Activated CD4-positive, alpha-beta T cell treated with anti-CD3 and anti-CD28 coated beads for 36 hours (primary cell): ENCODE measurements at regions not wholly inside any gene's neighbourhood (a gene's known extent, or its start where the extent isn't known, plus 50 kb on each side); places are given as distances from the start of the nearest gene placed in this dataset.

Experiments used
- ATAC-seq: fragments of 200-7000 bp; cut with Tn5 transposase; one replicate; pipeline ENCODE4 v1.10.0; 2021; ENCODE audit warnings: mild to moderate bottlenecking, moderate library complexity
- CTCF ChIA-PET: fragments of 350-600 bp; sonication (Branson Sonifier 250); formaldehyde crosslinking; loops from one replicate; lab custom pipeline; 2021; ENCODE audit warnings: antibody characterized with exemption; lab: Charles Lee
- POLR2A ChIA-PET: fragments of 350-600 bp; sonication (Branson Sonifier 250); formaldehyde crosslinking; loops from one replicate; lab custom pipeline; 2021; ENCODE audit warnings: antibody characterized with exemption, inconsistent platforms; lab: Charles Lee
- DNase-seq: peaks from one replicate; pipeline ENCODE4 v3.0.0-alpha.2; 2020
- H3K27ac Mint-ChIP-seq: one replicate; pipeline ENCODE4 v1.8.0; 2021; ENCODE audit warnings: mixed read lengths
- H3K27me3 Mint-ChIP-seq: one replicate; pipeline ENCODE4 v1.8.0; 2021; ENCODE audit warnings: mixed read lengths
- H3K36me3 Mint-ChIP-seq: one replicate; pipeline ENCODE4 v1.8.0; 2021; ENCODE audit warnings: low read depth, mixed read lengths
- H3K4me1 Mint-ChIP-seq: one replicate; pipeline ENCODE4 v1.8.0; 2021; ENCODE audit warnings: mixed read lengths
- H3K4me3 Mint-ChIP-seq: one replicate; pipeline ENCODE4 v1.8.0; 2021; ENCODE audit warnings: mild to moderate bottlenecking, moderate library complexity, mixed read lengths
- H3K9me3 Mint-ChIP-seq: one replicate; pipeline ENCODE4 v1.8.0; 2021; ENCODE audit warnings: low read depth, mixed read lengths
- intact Hi-C, 2 experiments: fragments of 100-400 bp; cut with DNase I in 1 of 2; cut with micrococcal nuclease in 1 of 2; formaldehyde crosslinking; loops; one replicate each; pipeline versions ENCODE4 v1.14.2 to v1.15.1; 2022 to 2024; cut with DNase I, micrococcal nuclease

DNA sequence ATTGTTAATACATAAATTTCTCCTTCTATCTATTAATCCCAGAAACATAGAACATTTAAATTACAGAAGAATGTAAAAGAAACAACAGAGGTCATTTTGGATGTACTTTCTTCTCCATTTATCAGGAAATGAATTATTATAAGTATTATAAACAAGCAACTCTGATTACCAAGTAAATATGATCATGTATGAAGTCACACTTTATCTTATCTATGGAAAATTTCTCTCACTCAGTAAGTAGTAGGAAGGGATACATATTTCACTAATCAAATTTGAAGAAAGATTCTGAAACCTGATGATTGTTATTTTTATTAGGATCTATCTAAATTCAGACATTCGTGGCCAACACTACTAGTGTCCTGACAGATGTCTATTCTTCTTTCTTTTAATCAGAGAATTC is 770.7 kb downstream of the LTN1 start:
- Mint-ChIP-seq H3K27me3 (no peaks in the 10 kb centered on the region), H3K9me3 (no peaks in the 10 kb centered on the region)
- no peak for ATAC-seq

DNA sequence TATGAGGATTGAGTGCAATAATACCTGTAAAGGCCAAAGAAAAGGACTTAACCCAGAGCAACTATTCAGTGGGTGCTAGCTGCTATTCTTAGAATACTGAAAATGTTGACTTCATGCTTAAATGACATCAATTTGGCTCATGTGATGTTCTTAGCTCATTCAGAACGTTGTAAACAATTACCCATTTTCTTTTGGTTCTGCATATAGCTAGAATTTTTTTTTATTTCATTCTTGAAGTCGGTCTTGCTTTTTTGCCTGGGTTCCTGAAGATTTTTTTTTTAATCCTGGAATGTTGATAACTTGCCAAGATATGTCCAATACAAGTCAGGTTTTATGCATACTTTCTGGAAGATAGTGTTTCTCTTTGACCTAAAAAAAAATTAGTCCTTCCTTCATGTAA is 772.0 kb downstream of the LTN1 start:
- Mint-ChIP-seq H3K36me3 (no peaks in the 10 kb centered on the region), H3K9me3 (no peaks in the 10 kb centered on the region), H3K27me3 (no peaks in the 10 kb centered on the region), H3K27ac (no peak overlapping the region), H3K4me3 (no peak overlapping the region), H3K4me1 (no peaks in the 10 kb centered on the region)
- intact Hi-C loops, result no loop called here
- ATAC-seq, result no peak
- CTCF ChIA-PET, result no interaction called here
- POLR2A ChIA-PET, result no interaction called here
- no peak for DNase-seq

More for the DNA sequence above, 770.7 kb downstream of the LTN1 start:
- POLR2A ChIA-PET, result no interaction called here
- intact Hi-C loops, result no loop called here
- H3K4me3 Mint-ChIP-seq, result no peak overlapping the region
- H3K4me1 Mint-ChIP-seq, result no peaks in the 10 kb centered on the region
- CTCF ChIA-PET, result no interaction called here
- no peaks in the 10 kb centered on the region for H3K36me3 Mint-ChIP-seq
- DNase-seq, result no peak
- no peak overlapping the region for H3K27ac Mint-ChIP-seq

DNA sequence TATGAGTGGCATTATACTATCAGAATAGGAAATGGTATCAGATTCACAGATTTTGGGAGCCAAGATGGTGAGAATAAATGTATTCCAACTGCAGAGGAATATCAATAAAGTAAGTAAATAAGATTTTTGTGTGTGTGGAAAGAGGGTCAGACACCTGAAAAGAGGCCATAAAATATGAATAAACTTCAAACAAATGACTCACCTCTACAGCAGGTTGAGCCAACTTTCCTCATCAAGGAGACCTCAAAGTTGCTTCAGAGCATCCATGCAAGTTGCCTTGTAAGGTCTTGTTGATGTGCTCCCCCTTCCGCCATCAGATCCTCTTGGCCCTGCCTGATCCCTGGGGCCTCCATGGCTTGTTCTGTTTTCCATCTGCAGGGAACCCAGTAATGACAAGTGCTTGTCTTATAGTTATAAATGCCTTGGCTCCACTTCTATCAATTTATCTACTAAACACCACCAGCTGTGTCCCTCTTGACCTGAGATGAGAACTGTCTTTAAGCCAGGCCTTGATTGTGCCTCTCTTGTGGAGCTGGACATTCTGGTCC is 775.6 kb downstream of the LTN1 start:
- ChIA-PET CTCF (no interaction called here), POLR2A (no interaction called here)
- H3K9me3 Mint-ChIP-seq, result no peaks in the 10 kb centered on the region
- no peak overlapping the region for H3K4me3 Mint-ChIP-seq
- no peak for DNase-seq
- H3K27me3 Mint-ChIP-seq, result no peaks in the 10 kb centered on the region
- no peaks in the 10 kb centered on the region for H3K36me3 Mint-ChIP-seq
- no peak for ATAC-seq
- intact Hi-C loops, result no loop called here
- no peaks in the 10 kb centered on the region for H3K4me1 Mint-ChIP-seq
- no peak overlapping the region for H3K27ac Mint-ChIP-seq

DNA sequence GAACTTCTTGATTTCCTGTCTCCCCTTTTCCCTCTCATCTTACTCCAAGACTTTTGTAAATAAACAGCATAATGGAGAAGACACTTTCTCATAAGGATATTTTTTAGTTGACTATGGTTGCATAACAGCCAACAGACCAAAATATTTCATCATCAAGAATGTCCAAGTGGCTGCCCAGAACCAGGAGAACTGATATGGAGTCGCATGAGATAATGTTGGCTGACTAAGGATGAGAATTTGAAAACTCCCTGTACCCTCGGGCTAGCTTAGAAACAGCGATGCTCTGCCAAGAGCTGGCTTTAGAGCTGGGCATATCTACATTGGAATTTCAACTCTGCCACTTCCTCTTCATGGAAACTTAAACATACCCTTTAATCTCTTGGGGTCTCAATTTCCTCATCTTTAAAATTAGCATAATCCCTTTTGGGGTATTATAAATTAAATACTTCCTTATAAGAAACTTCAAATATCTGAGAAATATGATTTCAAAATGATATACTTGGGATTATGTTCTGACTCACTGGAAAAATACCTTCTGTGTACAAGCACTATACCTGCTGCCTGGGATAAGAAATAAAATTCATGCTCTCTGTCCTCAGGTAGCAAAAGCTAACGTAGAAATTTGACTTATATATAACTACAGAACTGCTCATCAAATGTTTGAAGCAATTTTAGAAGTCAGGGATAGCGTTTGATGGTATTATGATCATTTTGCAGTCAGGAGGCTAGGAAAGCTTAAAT is 777.3 kb downstream of the LTN1 start:
- POLR2A ChIA-PET, result no interaction called here
- no peak for DNase-seq
- no peak overlapping the region for H3K4me3 Mint-ChIP-seq
- H3K9me3 Mint-ChIP-seq, result no peaks in the 10 kb centered on the region
- H3K4me1 Mint-ChIP-seq, result no peaks in the 10 kb centered on the region
- no peaks in the 10 kb centered on the region for H3K27me3 Mint-ChIP-seq
- no peak for ATAC-seq
- H3K36me3 Mint-ChIP-seq, result no peaks in the 10 kb centered on the region
- no peak overlapping the region for H3K27ac Mint-ChIP-seq
- CTCF ChIA-PET, result no interaction called here
- intact Hi-C loops, result no loop called here

DNA sequence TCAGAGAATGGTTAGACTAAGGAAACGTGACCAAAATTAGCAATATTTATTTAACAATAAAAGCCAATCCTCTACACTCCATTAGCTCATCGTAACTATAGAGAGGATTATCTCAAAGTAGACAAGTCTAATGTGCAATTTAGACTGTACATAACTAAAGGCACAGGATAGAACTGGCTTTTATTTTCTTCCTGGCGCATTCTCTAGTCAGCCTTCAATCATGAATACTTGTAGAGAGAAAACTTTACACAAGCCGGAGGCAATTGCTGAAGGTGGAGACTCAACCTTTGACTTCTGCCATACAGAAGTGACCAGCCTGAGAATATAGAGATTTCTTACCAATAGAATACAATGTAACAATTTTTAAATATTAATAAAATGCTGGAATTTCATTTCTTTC is 777.9 kb downstream of the LTN1 start:
- Mint-ChIP-seq H3K9me3 (no peaks in the 10 kb centered on the region), H3K27me3 (no peaks in the 10 kb centered on the region), H3K36me3 (no peaks in the 10 kb centered on the region), H3K27ac (no peak overlapping the region), H3K4me1 (no peaks in the 10 kb centered on the region), H3K4me3 (no peak overlapping the region)
- intact Hi-C loops, result no loop called here
- POLR2A ChIA-PET, result no interaction called here
- CTCF ChIA-PET, result interaction anchor here (0.7 kb wide), 1 partner anchor 40 kb away, joined by 4 read pairs; no protein-coding TSS in a partner anchor
- DNase-seq (no peak), ATAC-seq (no peak)

DNA sequence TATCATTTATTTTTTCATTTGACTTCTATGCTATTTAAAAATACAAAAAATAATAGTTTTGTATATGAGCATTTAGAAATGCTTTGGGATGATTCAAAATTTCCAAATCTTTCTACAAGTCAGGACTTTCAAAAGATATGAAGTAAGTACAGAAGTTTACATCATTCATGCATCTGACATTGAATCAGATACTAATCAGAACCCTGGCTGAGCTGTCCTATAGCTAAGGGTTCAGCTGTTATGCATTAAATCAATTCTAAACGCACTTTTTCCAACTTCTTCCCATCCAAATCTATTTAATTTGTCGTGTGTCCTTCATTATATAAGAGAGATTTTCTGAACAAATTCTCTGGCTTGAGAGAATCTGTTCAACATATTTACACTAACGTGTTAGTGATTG is 779.4 kb downstream of the LTN1 start:
- DNase-seq (no peak), ATAC-seq (no peak)
- H3K27ac Mint-ChIP-seq, result no peak overlapping the region
- intact Hi-C loops, result no loop called here
- H3K4me1 Mint-ChIP-seq, result no peaks in the 10 kb centered on the region
- CTCF ChIA-PET, result interaction anchor here (0.7 kb wide), 1 partner anchor 194 kb away, joined by 3 read pairs; no protein-coding TSS in a partner anchor
- no peaks in the 10 kb centered on the region for H3K9me3 Mint-ChIP-seq
- POLR2A ChIA-PET, result no interaction called here
- no peaks in the 10 kb centered on the region for H3K36me3 Mint-ChIP-seq
- no peaks in the 10 kb centered on the region for H3K27me3 Mint-ChIP-seq
- H3K4me3 Mint-ChIP-seq, result no peak overlapping the region

DNA sequence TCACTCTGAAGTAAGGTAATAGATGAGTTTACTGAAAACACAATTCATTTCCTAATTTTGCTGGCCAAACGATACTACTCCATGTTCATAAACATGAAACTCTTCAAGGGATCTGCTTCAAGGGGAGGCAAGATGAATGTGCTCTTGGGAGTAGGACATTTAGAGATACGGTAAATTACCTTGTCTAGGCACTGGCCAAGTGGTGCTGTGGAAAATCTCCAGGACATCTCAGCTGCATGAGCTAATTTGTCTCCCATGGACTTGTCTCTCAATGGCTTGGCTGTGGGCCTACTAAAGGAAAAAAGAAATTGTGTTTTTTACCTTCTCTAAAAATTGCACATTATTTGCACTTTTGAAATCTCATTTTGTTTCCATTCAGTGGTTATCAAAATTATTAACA is 780.6 kb downstream of the LTN1 start:
- ATAC-seq (no peak), DNase-seq (no peak)
- POLR2A ChIA-PET, result no interaction called here
- intact Hi-C loops, result no loop called here
- Mint-ChIP-seq H3K27me3 (no peaks in the 10 kb centered on the region), H3K36me3 (no peaks in the 10 kb centered on the region), H3K27ac (no peak overlapping the region), H3K9me3 (no peaks in the 10 kb centered on the region), H3K4me1 (no peaks in the 10 kb centered on the region), H3K4me3 (no peak overlapping the region)
- CTCF ChIA-PET, result no interaction called here

DNA sequence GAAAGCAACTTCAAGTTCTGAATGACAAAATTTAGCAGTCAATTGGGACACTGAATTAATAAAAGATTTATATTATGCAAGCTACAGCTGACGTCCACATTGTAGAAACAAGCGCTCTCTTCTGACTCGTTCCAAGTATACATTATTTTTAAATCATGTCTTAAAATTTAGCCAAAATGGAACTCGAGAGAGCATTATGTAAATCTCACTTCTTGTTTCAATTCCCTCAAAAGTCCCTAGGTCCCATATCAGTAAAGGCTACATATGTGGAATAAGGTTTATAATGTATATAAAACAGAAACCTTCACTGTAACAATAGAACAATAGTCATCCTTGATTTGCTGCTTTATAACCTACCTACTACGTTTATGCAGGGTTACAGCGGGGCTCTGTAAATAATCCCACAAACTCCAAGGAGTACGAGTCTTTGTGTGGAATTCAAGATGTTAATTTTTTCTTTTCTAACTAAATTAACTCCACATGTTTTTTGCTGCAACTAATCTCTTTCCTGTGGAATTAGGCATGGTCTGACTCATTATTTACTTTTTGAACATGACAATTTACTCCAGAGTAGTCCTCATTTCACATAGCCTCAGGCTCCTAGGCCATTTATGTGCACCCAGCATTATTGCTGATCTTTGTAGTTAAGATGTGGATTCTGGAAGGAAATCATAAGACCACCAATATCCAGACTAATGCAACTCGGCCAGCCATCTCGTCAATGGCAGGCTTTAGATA is 785.1 kb downstream of the LTN1 start:
- no peak overlapping the region for H3K4me3 Mint-ChIP-seq
- H3K36me3 Mint-ChIP-seq, result no peaks in the 10 kb centered on the region
- ATAC-seq, result no peak
- intact Hi-C loops, result no loop called here
- no peaks in the 10 kb centered on the region for H3K27me3 Mint-ChIP-seq
- H3K4me1 Mint-ChIP-seq, result no peaks in the 10 kb centered on the region
- no peak overlapping the region for H3K27ac Mint-ChIP-seq
- POLR2A ChIA-PET, result no interaction called here
- DNase-seq, result no peak
- H3K9me3 Mint-ChIP-seq, result no peaks in the 10 kb centered on the region
- CTCF ChIA-PET, result no interaction called here

DNA sequence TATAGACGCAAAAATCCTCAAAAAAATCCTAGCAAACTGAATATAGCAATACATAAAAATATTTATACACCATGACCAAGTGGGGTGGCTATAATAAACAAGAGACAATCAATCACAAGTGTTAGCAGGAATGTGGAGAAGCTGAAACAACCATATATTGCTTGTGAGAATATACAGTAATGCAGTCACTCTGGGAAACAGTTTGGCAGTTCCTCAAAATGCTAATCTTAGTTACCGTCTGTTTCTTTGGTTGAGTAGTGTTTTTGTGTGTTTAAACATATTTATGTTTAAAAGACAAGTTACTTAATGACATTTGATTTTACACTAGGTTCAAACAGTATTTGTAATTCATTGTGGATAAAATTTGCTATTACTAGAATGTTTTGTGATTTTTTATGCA is 792.0 kb downstream of the LTN1 start:
- CTCF ChIA-PET, result no interaction called here
- no peak for DNase-seq

DNA sequence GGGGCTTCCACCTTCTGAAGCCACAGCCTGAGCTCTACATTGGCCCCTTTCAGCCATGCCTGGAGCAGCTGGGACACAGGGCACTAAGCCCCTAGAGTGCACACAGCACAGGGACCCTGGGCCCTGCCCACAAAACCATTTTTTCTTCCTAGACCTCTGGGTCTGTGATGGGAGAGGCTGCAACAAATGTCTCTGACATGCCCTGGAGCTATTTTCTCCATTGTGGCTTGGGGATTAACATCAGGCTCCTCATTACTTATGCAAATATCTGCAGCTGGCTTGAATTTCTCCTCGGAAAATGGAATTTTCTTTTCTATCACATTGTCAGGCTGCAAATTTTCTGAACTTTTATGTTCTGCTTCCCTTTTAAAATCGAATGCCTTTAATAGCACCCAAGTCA is 795.7 kb downstream of the LTN1 start:
- H3K9me3 Mint-ChIP-seq, result peaks cover 24% of the 10 kb centered on the region
- no peak overlapping the region for H3K4me3 Mint-ChIP-seq

More for the DNA sequence above, 792.0 kb downstream of the LTN1 start:
- Mint-ChIP-seq H3K27ac (no peak overlapping the region), H3K27me3 (no peaks in the 10 kb centered on the region), H3K4me1 (no peaks in the 10 kb centered on the region), H3K9me3 (peaks cover 10% of the 10 kb centered on the region), H3K4me3 (no peak overlapping the region), H3K36me3 (no peaks in the 10 kb centered on the region)
- POLR2A ChIA-PET, result no interaction called here
- intact Hi-C loops, result no loop called here
- no peak for ATAC-seq

DNA sequence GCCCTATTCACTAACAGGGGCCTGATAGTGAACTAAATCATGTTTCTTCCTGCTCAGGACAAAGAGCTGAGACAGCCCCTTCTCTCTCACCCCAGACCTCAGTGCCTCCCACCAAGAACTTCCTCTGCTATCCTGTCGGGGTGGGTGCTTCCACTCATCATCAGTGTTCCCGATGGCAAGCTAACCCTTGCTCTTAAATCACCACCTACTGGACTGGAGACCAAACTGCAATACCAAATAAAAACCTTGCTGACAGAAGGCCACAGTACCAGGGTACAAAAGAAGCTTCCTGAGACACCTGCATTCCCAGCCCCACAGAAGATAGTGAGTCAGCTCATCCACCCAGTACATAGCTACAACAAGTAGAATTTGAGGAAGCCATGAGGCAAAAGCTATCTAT is 799.5 kb downstream of the LTN1 start:
- H3K27ac Mint-ChIP-seq, result no peak overlapping the region
- ATAC-seq, result no peak
- CTCF ChIA-PET, result interaction anchor here (0.7 kb wide), 1 partner anchor 88 kb away, joined by 3 read pairs; no protein-coding TSS in a partner anchor
- no peaks in the 10 kb centered on the region for H3K36me3 Mint-ChIP-seq
- POLR2A ChIA-PET, result interaction anchor here (0.7 kb wide), 1 partner anchor 66 kb away, joined by 6 read pairs; no protein-coding TSS in a partner anchor
- no peaks in the 10 kb centered on the region for H3K27me3 Mint-ChIP-seq
- H3K4me1 Mint-ChIP-seq, result no peaks in the 10 kb centered on the region
- intact Hi-C loops, result no loop called here
- H3K9me3 Mint-ChIP-seq, result peaks cover 19% of the 10 kb centered on the region
- H3K4me3 Mint-ChIP-seq, result no peak overlapping the region
- no peak for DNase-seq

More for the DNA sequence above, 795.7 kb downstream of the LTN1 start:
- Mint-ChIP-seq H3K27ac (no peak overlapping the region), H3K4me1 (no peaks in the 10 kb centered on the region), H3K36me3 (no peaks in the 10 kb centered on the region), H3K27me3 (no peaks in the 10 kb centered on the region)
- intact Hi-C loops, result no loop called here
- DNase-seq, result no peak
- ATAC-seq, result no peak
- POLR2A ChIA-PET, result no interaction called here
- CTCF ChIA-PET, result no interaction called here

DNA sequence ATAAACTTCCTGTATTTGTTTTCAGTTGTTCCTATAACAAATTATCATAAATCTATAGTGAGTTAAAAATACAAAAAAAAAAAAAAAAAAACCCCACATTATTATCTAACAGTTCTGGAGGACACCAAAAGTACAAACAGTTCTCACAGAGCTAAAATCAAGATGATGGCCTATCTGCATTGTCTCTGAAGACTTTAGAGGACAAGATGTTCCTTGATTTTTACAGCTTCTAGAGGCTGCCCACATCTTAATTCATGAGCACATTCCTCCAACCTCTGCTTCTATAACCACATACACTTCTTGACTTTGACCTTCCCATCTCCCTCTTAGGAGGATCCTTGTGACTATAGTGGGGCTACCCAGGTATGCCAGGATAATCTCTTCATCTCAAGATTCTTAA is 806.1 kb downstream of the LTN1 start:
- CTCF ChIA-PET, result no interaction called here
- Mint-ChIP-seq H3K27ac (no peak overlapping the region), H3K9me3 (peaks cover 2% of the 10 kb centered on the region), H3K36me3 (no peaks in the 10 kb centered on the region), H3K4me3 (no peak overlapping the region), H3K4me1 (no peaks in the 10 kb centered on the region), H3K27me3 (no peaks in the 10 kb centered on the region)
- ATAC-seq (no peak), DNase-seq (no peak)
- POLR2A ChIA-PET, result no interaction called here
- intact Hi-C loops, result no loop called here
